H1 (cell line): ENCODE measurements at regions not wholly inside any gene's neighbourhood (a gene's known extent, or its start where the extent isn't known, plus 50 kb on each side); places are given as distances from the start of the nearest gene placed in this dataset.
A peak's percentile ranks its signal among the peaks of the same experiment; 100 is the strongest.

Source experiments
- CTCF ChIA-PET: fragments of 300-600 bp; sonication (Branson Sonifier 250); formaldehyde crosslinking; loops from one replicate; lab custom pipeline; 2021; ENCODE audit not compliant: partially characterized antibody; lab: Charles Lee
- POLR2A ChIA-PET: fragments of 300-600 bp; sonication (Branson Sonifier 250); formaldehyde crosslinking; loops from one replicate; lab custom pipeline; 2021; ENCODE audit warnings: inconsistent platforms; ENCODE audit not compliant: partially characterized antibody; lab: Charles Lee
- DNase-seq, 2 experiments: peaks; one replicate each; pipeline versions ENCODE4 v3.0.0 to v3.0.0-alpha.2; 2010 to 2022; ENCODE audit warnings: low spot score in 2 of 2, low read depth in 1 of 2, mixed read lengths in 1 of 2
- FAIRE-seq: peaks from 2 replicates; lab custom pipeline; 2011; peaks lifted over from hg19 to GRCh38; lab: Jason Lieb, UNC
- H2AFZ ChIP-seq: 2 replicates; pipeline ENCODE4 v1.8.1; 2012; ENCODE audit warnings: low read length, inconsistent platforms
- H2AK5ac ChIP-seq: 2 replicates; pipeline ENCODE4 v1.6.1; 2013; ENCODE audit warnings: low read depth, low read length
- H2BK120ac ChIP-seq: replicated peaks from 2 replicates; pipeline ENCODE3; 2013; ENCODE audit warnings: low read depth, low read length, inconsistent platforms
- H2BK12ac ChIP-seq: 2 replicates; pipeline ENCODE4 v1.6.1; 2013; ENCODE audit warnings: low read depth, low read length
- H2BK15ac ChIP-seq: 2 replicates; pipeline ENCODE4 v1.6.1; 2013; ENCODE audit warnings: low read length
- H2BK20ac ChIP-seq: 2 replicates; pipeline ENCODE4 v1.6.1; 2013; ENCODE audit warnings: low read length
- H2BK5ac ChIP-seq: 2 replicates; pipeline ENCODE4 v1.6.1; 2013; ENCODE audit warnings: low read depth, low read length
- H3K14ac ChIP-seq: 2 replicates; pipeline ENCODE4 v1.6.1; 2013; ENCODE audit warnings: inconsistent platforms; ENCODE audit not compliant: insufficient read length
- H3K18ac ChIP-seq: 2 replicates; pipeline ENCODE4 v1.6.1; 2013; ENCODE audit warnings: low read length; ENCODE audit errors: extremely low read depth
- H3K23ac ChIP-seq: 2 replicates; pipeline ENCODE4 v1.6.1; 2013; ENCODE audit warnings: inconsistent platforms; ENCODE audit not compliant: insufficient read length
- H3K23me2 ChIP-seq: 2 replicates; pipeline ENCODE4 v1.6.1; 2013; ENCODE audit warnings: low read depth, low read length
- H3K27ac ChIP-seq: 2 replicates; pipeline ENCODE4 v1.6.1; 2011; ENCODE audit warnings: low read depth, low read length, inconsistent platforms
- H3K27me3 ChIP-seq, 4 experiments: replicated peaks in 1 of 4; 1 replicate in 1 of 4; 2 replicates in 3 of 4; pipeline versions ENCODE4 v1.6.1 to v1.8.1; 2011 to 2013; ENCODE audit warnings: low read length in 3 of 4, mild to moderate bottlenecking in 3 of 4, inconsistent platforms in 2 of 4, mixed read lengths in 2 of 4, moderate library complexity in 1 of 4; ENCODE audit not compliant: control insufficient read depth in 3 of 4, insufficient read depth in 3 of 4; ENCODE audit errors: extremely low read depth in 1 of 4
- H3K36me3 ChIP-seq, 4 experiments: 2 replicates each; pipeline versions ENCODE4 v1.6.1 to v1.8.1; 2011 to 2013; ENCODE audit warnings: mild to moderate bottlenecking in 4 of 4, low read length in 3 of 4, moderate library complexity in 2 of 4, control low read depth in 1 of 4, inconsistent platforms in 1 of 4; ENCODE audit not compliant: insufficient read depth in 4 of 4, control insufficient read depth in 2 of 4
- H3K4ac ChIP-seq: replicated peaks from 2 replicates; pipeline ENCODE3; 2013; ENCODE audit warnings: low read length, low read depth, mixed read lengths, inconsistent platforms; ENCODE audit not compliant: insufficient read length
- H3K4me1 ChIP-seq, 4 experiments: replicated peaks in 1 of 4; 1 replicate in 1 of 4; 2 replicates in 3 of 4; pipeline versions ENCODE4 v1.6.1 to v1.8.1; 2011 to 2013; ENCODE audit warnings: low read length in 3 of 4, inconsistent platforms in 2 of 4, mixed read lengths in 1 of 4; ENCODE audit not compliant: insufficient read depth in 4 of 4, control insufficient read depth in 3 of 4
- H3K4me2 ChIP-seq, 2 experiments: 2 replicates each; pipeline versions ENCODE4 v1.6.1 to v1.8.1; 2011 to 2013; ENCODE audit warnings: low read depth in 2 of 2, low read length in 2 of 2, control low read depth in 1 of 2, inconsistent platforms in 1 of 2, mild to moderate bottlenecking in 1 of 2; ENCODE audit not compliant: insufficient read depth in 1 of 2
- H3K4me3 ChIP-seq, 4 experiments: fragments of 200-600, 300-600 bp in 1 of 4; sonication (generic), shearing (Covaris generic), sonication (Bioruptor Twin) in 1 of 4; 2 replicates each; pipeline versions ENCODE4 v1.5.1 to v1.8.1; 2011 to 2016; ENCODE audit warnings: low read length in 4 of 4, low read depth in 3 of 4, control low read depth in 2 of 4, inconsistent platforms in 2 of 4, mild to moderate bottlenecking in 2 of 4, mixed read lengths in 1 of 4, moderate library complexity in 1 of 4; ENCODE audit not compliant: insufficient read depth in 2 of 4; ENCODE audit errors: extremely low read depth in 1 of 4
- H3K56ac ChIP-seq: replicated peaks from 2 replicates; pipeline ENCODE3; 2013; ENCODE audit warnings: low read depth, mild to moderate bottlenecking, mixed read lengths, low read length, inconsistent platforms; ENCODE audit not compliant: insufficient read length
- H3K79me1 ChIP-seq: 2 replicates; pipeline ENCODE4 v1.6.1; 2013; ENCODE audit warnings: low read depth, low read length, control low read depth
- H3K79me2 ChIP-seq, 2 experiments: 2 replicates each; pipeline versions ENCODE4 v1.6.1 to v1.8.1; 2012 to 2013; ENCODE audit warnings: low read length in 2 of 2, mild to moderate bottlenecking in 2 of 2, inconsistent platforms in 1 of 2; ENCODE audit not compliant: insufficient read depth in 2 of 2, control insufficient read depth in 1 of 2
- H3K9ac ChIP-seq, 4 experiments: replicated peaks in 1 of 4; 1 replicate in 1 of 4; 2 replicates in 3 of 4; pipeline versions ENCODE4 v1.6.1 to v1.8.1; 2011 to 2013; ENCODE audit warnings: low read depth in 3 of 4, low read length in 3 of 4, control low read depth in 2 of 4, mild to moderate bottlenecking in 2 of 4, moderate library complexity in 2 of 4, inconsistent platforms in 1 of 4; ENCODE audit errors: extremely low read depth in 1 of 4
- H3K9me3 ChIP-seq, 2 experiments: 2 replicates each; pipeline versions ENCODE4 v1.6.1 to v1.8.1; 2012 to 2013; ENCODE audit warnings: mild to moderate bottlenecking in 2 of 2, moderate library complexity in 2 of 2, control low read depth in 1 of 2, inconsistent platforms in 1 of 2, low read depth in 1 of 2, low read length in 1 of 2, mixed read lengths in 1 of 2; ENCODE audit not compliant: insufficient read depth in 2 of 2
- H4K20me1 ChIP-seq, 2 experiments: replicated peaks in 1 of 2; 2 replicates each; pipeline versions ENCODE3 to v1.8.1; 2011 to 2013; ENCODE audit warnings: inconsistent platforms in 2 of 2, low read length in 2 of 2, mild to moderate bottlenecking in 1 of 2; ENCODE audit not compliant: insufficient read depth in 2 of 2, control insufficient read depth in 1 of 2
- H4K5ac ChIP-seq: 2 replicates; pipeline ENCODE4 v1.6.1; 2013; ENCODE audit warnings: low read length, low read depth, mixed read lengths, inconsistent platforms; ENCODE audit not compliant: insufficient read length
- H4K8ac ChIP-seq: 2 replicates; pipeline ENCODE4 v1.8.0; 2013; ENCODE audit warnings: mild to moderate bottlenecking, moderate library complexity, low read length, inconsistent platforms; ENCODE audit not compliant: insufficient read depth; ENCODE audit errors: extremely low read depth
- H4K91ac ChIP-seq: replicated peaks from 2 replicates; pipeline ENCODE3; 2013; ENCODE audit warnings: low read length, mixed read lengths, inconsistent platforms; ENCODE audit not compliant: insufficient read length
- CEBPB ChIP-seq: IDR thresholded peaks from 2 replicates; pipeline ENCODE4 v1.6.1; 2012; ENCODE audit warnings: low read depth, low read length
- CHD2 ChIP-seq: IDR thresholded peaks from 2 replicates; pipeline ENCODE4 v1.6.1; 2012; ENCODE audit warnings: low read length, improper control_type of control experiment
- GABPA ChIP-seq: IDR thresholded peaks from 2 replicates; pipeline ENCODE4 v1.6.1; 2011; ENCODE audit warnings: mild to moderate bottlenecking, low read length, moderate library complexity, borderline replicate concordance; ENCODE audit not compliant: insufficient read depth
- GTF2F1 ChIP-seq: IDR thresholded peaks from 2 replicates; pipeline ENCODE4 v1.6.1; 2012; ENCODE audit warnings: low read depth, low read length, improper control_type of control experiment, borderline replicate concordance
- HDAC2 ChIP-seq, 2 experiments: fragments of 300-600 bp in 1 of 2; sonication (generic) in 1 of 2; IDR thresholded peaks; 2 replicates each; pipeline ENCODE4 v1.6.1; 2011 to 2012; ENCODE audit warnings: low read depth in 2 of 2, low read length in 2 of 2, mild to moderate bottlenecking in 2 of 2, moderate library complexity in 2 of 2, borderline replicate concordance in 1 of 2, inconsistent platforms in 1 of 2
- KDM1A ChIP-seq: fragments of 200-600, 300-600 bp; sonication (generic); IDR thresholded peaks from 2 replicates; pipeline ENCODE4 v1.7.1; 2016; ENCODE audit warnings: mild to moderate bottlenecking, low read length, borderline replicate concordance
- NANOG ChIP-seq: IDR thresholded peaks from 2 replicates; pipeline ENCODE4 v1.6.1; 2011; ENCODE audit warnings: low read length, low read depth, mild to moderate bottlenecking, inconsistent platforms; ENCODE audit not compliant: insufficient read depth, poor library complexity, severe bottlenecking
- WGBS, 2 experiments: shearing (Covaris generic) in 1 of 2; methylation state at CpG; one replicate each; pipeline versions ENCODE4 v1.1.6 to v1.1.7; 2013 to 2015; ENCODE audit warnings: low lambda C conversion rate in 2 of 2, mixed read lengths in 2 of 2, inconsistent platforms in 1 of 2, low coverage in 1 of 2, missing lambda C conversion rate in 1 of 2; ENCODE audit not compliant: insufficient replicate concordance in 2 of 2, insufficient coverage in 1 of 2, insufficient read length in 1 of 2; ENCODE audit errors: extremely low coverage in 1 of 2, missing lambda C conversion rate in 1 of 2; 5-methylcytosine and 5-hydroxymethylcytosine counted together
- TF ChIP-seq, protein P1 (sequence below): IDR thresholded peaks from 2 replicates; pipeline ENCODE4 v1.6.1; 2012; ENCODE audit warnings: low read length, inconsistent platforms
- TF ChIP-seq, protein P2 (sequence below), 3 experiments: IDR thresholded peaks; 1 replicate in 2 of 3; 2 replicates in 1 of 3; pipeline versions ENCODE4 v1.5.1 to v1.6.1; 2011; ENCODE audit warnings: low read length in 3 of 3, mild to moderate bottlenecking in 3 of 3, inconsistent platforms in 2 of 3, low read depth in 1 of 3, moderate library complexity in 1 of 3; ENCODE audit not compliant: insufficient read depth in 1 of 3; ENCODE audit errors: control extremely low read depth in 1 of 3

DNA sequence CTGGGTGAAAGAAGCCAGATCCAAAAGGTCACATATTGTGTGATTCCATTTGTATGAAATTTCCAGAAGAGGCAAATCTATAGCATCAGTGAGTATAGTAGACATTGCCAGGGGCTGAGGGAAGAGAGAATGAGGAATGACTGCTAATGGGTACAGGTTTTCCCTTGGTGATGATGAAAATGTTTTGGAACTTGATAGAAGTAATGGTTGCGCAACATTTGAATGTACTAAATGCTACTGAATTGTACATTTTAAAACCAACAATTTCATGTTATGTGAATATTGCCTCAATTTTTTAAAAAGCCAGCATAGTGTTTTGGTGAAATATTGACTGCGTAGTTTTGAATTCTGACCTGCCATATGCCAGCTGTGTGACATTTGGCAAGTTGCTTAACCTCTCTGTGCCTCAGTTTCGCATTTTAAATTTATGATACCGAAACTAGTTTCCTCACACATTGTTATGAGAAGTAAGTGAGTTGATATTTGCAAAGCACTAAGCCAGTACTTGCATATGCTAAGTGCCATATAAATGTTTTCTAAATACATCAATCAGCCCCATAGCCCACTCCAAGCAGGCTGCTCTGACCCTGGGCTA, 75.4 kb upstream of the TMEM45B start:
- no peak overlapping the region for H3K23ac ChIP-seq
- DNase-seq, result no peak
- no peaks in the 10 kb centered on the region for H3K9me3 ChIP-seq
- H2BK12ac ChIP-seq, result no peak overlapping the region
- ChIA-PET POLR2A (no interaction called here), CTCF (interaction anchor here (1.0 to 1.8 kb wide), 5 partner anchors 9 to 45 kb away, joined by 3 to 9 read pairs (median 5); no protein-coding TSS in a partner anchor)
- no peaks in the 10 kb centered on the region for H3K79me2 ChIP-seq
- no peak overlapping the region for H3K27ac ChIP-seq
- no peak overlapping the region for H4K5ac ChIP-seq
- no peak overlapping the region for H4K91ac ChIP-seq
- H2BK20ac ChIP-seq, result no peak overlapping the region
- no peaks in the 10 kb centered on the region for H3K4me1 ChIP-seq
- H2AFZ ChIP-seq, result no peak overlapping the region
- no peak overlapping the region for H2AK5ac ChIP-seq
- no peak overlapping the region for H3K9ac ChIP-seq
- 94% methylated on average over 4 of the region's 4 CpGs; no CpG with 5 or more reads in 1 of the 2 experiments for WGBS, 2 experiments
- H3K4me2 ChIP-seq, result no peak overlapping the region
- H3K56ac ChIP-seq, result no peak overlapping the region
- no peaks in the 10 kb centered on the region for H3K36me3 ChIP-seq
- no peak overlapping the region for H2BK120ac ChIP-seq
- no peaks in the 10 kb centered on the region for H3K23me2 ChIP-seq
- no peak overlapping the region for H3K18ac ChIP-seq
- no peak overlapping the region for H3K14ac ChIP-seq
- H4K8ac ChIP-seq, result no peak overlapping the region
- H2BK15ac ChIP-seq, result no peak overlapping the region
- no peak for FAIRE-seq
- no peaks in the 10 kb centered on the region for H3K79me1 ChIP-seq
- no peak overlapping the region for H2BK5ac ChIP-seq
- no peak overlapping the region for H3K4me3 ChIP-seq
- no peaks in the 10 kb centered on the region for H3K27me3 ChIP-seq
- no peak overlapping the region for H3K4ac ChIP-seq
- TF ChIP-seq, protein P1, sequence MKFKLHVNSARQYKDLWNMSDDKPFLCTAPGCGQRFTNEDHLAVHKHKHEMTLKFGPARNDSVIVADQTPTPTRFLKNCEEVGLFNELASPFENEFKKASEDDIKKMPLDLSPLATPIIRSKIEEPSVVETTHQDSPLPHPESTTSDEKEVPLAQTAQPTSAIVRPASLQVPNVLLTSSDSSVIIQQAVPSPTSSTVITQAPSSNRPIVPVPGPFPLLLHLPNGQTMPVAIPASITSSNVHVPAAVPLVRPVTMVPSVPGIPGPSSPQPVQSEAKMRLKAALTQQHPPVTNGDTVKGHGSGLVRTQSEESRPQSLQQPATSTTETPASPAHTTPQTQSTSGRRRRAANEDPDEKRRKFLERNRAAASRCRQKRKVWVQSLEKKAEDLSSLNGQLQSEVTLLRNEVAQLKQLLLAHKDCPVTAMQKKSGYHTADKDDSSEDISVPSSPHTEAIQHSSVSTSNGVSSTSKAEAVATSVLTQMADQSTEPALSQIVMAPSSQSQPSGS, result no peak
- TF ChIP-seq HDAC2 (IDR thresholded peaks at IDR 0.05; ENCODE audit: borderline replicate concordance in 1 of 2, low read depth in 2 of 2, low read length in 2 of 2) (peak in 1 of 2 experiments; percentile 95; a peak in 1 of 4 replicates), GABPA (no peak), CHD2 (no peak), CEBPB (peak; percentile 97), KDM1A (peak; percentile 97), GTF2F1 (no peak), NANOG (no peak)
- TF ChIP-seq, protein P2, sequence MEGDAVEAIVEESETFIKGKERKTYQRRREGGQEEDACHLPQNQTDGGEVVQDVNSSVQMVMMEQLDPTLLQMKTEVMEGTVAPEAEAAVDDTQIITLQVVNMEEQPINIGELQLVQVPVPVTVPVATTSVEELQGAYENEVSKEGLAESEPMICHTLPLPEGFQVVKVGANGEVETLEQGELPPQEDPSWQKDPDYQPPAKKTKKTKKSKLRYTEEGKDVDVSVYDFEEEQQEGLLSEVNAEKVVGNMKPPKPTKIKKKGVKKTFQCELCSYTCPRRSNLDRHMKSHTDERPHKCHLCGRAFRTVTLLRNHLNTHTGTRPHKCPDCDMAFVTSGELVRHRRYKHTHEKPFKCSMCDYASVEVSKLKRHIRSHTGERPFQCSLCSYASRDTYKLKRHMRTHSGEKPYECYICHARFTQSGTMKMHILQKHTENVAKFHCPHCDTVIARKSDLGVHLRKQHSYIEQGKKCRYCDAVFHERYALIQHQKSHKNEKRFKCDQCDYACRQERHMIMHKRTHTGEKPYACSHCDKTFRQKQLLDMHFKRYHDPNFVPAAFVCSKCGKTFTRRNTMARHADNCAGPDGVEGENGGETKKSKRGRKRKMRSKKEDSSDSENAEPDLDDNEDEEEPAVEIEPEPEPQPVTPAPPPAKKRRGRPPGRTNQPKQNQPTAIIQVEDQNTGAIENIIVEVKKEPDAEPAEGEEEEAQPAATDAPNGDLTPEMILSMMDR (IDR thresholded peaks at IDR 0.05; ENCODE audit: control extremely low read depth in 1 of 3, insufficient read depth in 1 of 3, low read depth in 1 of 3, low read length in 3 of 3), result no peak
- H4K20me1 ChIP-seq, result no peaks in the 10 kb centered on the region
